Hepatocyte (in vitro differentiated cells): ENCODE measurements at regions not wholly inside any gene's neighbourhood (a gene's known extent, or its start where the extent isn't known, plus 50 kb on each side); places are given as distances from the start of the nearest gene placed in this dataset.

Experiments
- DNase-seq: peaks from one replicate; pipeline ENCODE4 v3.0.0-alpha.2; 2016; ENCODE audit warnings: low spot score
- H2AFZ ChIP-seq: fragments of 200-600 bp; sonication (generic); 2 replicates; pipeline ENCODE4 v1.6.0; 2016; ENCODE audit warnings: antibody characterized with exemption, mild to moderate bottlenecking
- H3K27ac ChIP-seq: fragments of 200-600 bp; sonication (generic); 2 replicates; pipeline ENCODE4 v1.5.1; 2016; ENCODE audit warnings: mild to moderate bottlenecking
- H3K27me3 ChIP-seq: fragments of 200-600 bp; sonication (generic); 2 replicates; pipeline ENCODE4 v1.6.1; 2016
- H3K36me3 ChIP-seq: fragments of 200-600 bp; sonication (generic); replicated peaks from 2 replicates; pipeline ENCODE4 v1.5.1; 2016; ENCODE audit warnings: low read depth; ENCODE audit not compliant: insufficient read depth
- H3K4me1 ChIP-seq: fragments of 200-600 bp; sonication (generic); 2 replicates; pipeline ENCODE4 v1.5.1; 2016; ENCODE audit warnings: mild to moderate bottlenecking, moderate library complexity; ENCODE audit not compliant: insufficient read depth
- H3K4me2 ChIP-seq: fragments of 200-600 bp; sonication (generic); 2 replicates; pipeline ENCODE4 v1.6.0; 2016
- H3K4me3 ChIP-seq: fragments of 200-600 bp; sonication (generic); 2 replicates; pipeline ENCODE4 v1.5.1; 2016; ENCODE audit warnings: mild to moderate bottlenecking
- H3K79me2 ChIP-seq: fragments of 200-600 bp; sonication (generic); 2 replicates; pipeline ENCODE4 v1.6.0; 2017; ENCODE audit warnings: mild to moderate bottlenecking
- H3K9me2 ChIP-seq: fragments of 200-600 bp; sonication (generic); replicated peaks from 2 replicates; pipeline ENCODE4 v1.6.0; 2017; ENCODE audit warnings: mild to moderate bottlenecking; ENCODE audit not compliant: insufficient read depth
- H3K9me3 ChIP-seq: fragments of 200-600 bp; sonication (generic); 2 replicates; pipeline ENCODE4 v1.5.1; 2016; ENCODE audit warnings: low read depth, mild to moderate bottlenecking
- H4K20me1 ChIP-seq: fragments of 200-600 bp; sonication (generic); 2 replicates; pipeline ENCODE4 v1.6.0; 2016; ENCODE audit warnings: mild to moderate bottlenecking; ENCODE audit not compliant: insufficient read depth, poor library complexity, severe bottlenecking
- CTCF ChIP-seq: fragments of 200-600 bp; sonication (generic); IDR thresholded peaks from 2 replicates; pipeline ENCODE4 v1.5.1; 2016; ENCODE audit warnings: antibody characterized with exemption, mild to moderate bottlenecking; ENCODE audit not compliant: poor library complexity
- EZH2 ChIP-seq: fragments of 200-600 bp; sonication (generic); IDR thresholded peaks from 2 replicates; pipeline ENCODE4 v1.6.1; 2016; ENCODE audit warnings: antibody characterized with exemption, mild to moderate bottlenecking, borderline replicate concordance
- EZH2phosphoT487 ChIP-seq: fragments of 200-600 bp; sonication (generic); IDR thresholded peaks from one replicate; pipeline ENCODE4 v1.6.1; 2018; ENCODE audit warnings: antibody characterized with exemption, mild to moderate bottlenecking, low read depth, moderate library complexity; ENCODE audit not compliant: unreplicated experiment, severe bottlenecking
- WGBS: methylation state at CpG from one replicate; pipeline ENCODE4 v1.1.6; 2016; ENCODE audit warnings: low lambda C conversion rate; ENCODE audit errors: missing lambda C conversion rate; 5-methylcytosine and 5-hydroxymethylcytosine counted together

GRCh38 chr16:80084163-80084562, 456.6 kb upstream of the DYNLRB2 start:
- Histone ChIP-seq H3K27ac (no peak overlapping the region), H3K9me2 (no peaks in the 10 kb centered on the region), H3K79me2 (no peaks in the 10 kb centered on the region), H3K36me3 (no peaks in the 10 kb centered on the region), H3K27me3 (no peaks in the 10 kb centered on the region), H3K9me3 (no peaks in the 10 kb centered on the region), H2AFZ (no peak overlapping the region), H3K4me2 (peak overlapping the region; percentile 56), H4K20me1 (no peaks in the 10 kb centered on the region), H3K4me3 (no peak overlapping the region), H3K4me1 (peaks cover 10% of the 10 kb centered on the region)
- WGBS: 88% methylated on average over 3 of the region's 3 CpGs
- no peak for DNase-seq
- TF ChIP-seq CTCF (no peak), EZH2phosphoT487 (no peak)

- TF ChIP-seq EZH2phosphoT487 (no peak), CTCF (no peak), EZH2 (no peak)
- DNase-seq: no peak
- Histone ChIP-seq H3K4me3 (no peak overlapping the region), H3K79me2 (no peaks in the 10 kb centered on the region), H3K27ac (no peak overlapping the region), H3K9me2 (no peaks in the 10 kb centered on the region), H3K36me3 (no peaks in the 10 kb centered on the region), H3K4me2 (no peak overlapping the region), H3K9me3 (no peaks in the 10 kb centered on the region), H4K20me1 (no peaks in the 10 kb centered on the region), H3K4me1 (peaks cover 15% of the 10 kb centered on the region), H2AFZ (no peak overlapping the region), H3K27me3 (no peaks in the 10 kb centered on the region)
Observed at GRCh38 chr16:80082906-80083305, 457.9 kb upstream of the DYNLRB2 start.

- Histone ChIP-seq H2AFZ (no peak overlapping the region), H3K4me1 (peaks cover 15% of the 10 kb centered on the region), H3K4me2 (no peak overlapping the region), H3K27ac (peak overlapping the region; percentile 26), H4K20me1 (no peaks in the 10 kb centered on the region), H3K79me2 (no peaks in the 10 kb centered on the region), H3K9me3 (no peaks in the 10 kb centered on the region), H3K27me3 (no peaks in the 10 kb centered on the region), H3K36me3 (no peaks in the 10 kb centered on the region), H3K9me2 (no peaks in the 10 kb centered on the region), H3K4me3 (no peak overlapping the region)
- TF ChIP-seq EZH2phosphoT487: no peak
- WGBS: 21% methylated on average over 5 of the region's 5 CpGs
- peak; percentile 58 for DNase-seq
Observed at GRCh38 chr16:80081846-80082245, 458.9 kb upstream of the DYNLRB2 start.

- H4K20me1 ChIP-seq: no peaks in the 10 kb centered on the region
- H3K4me2 ChIP-seq: no peak overlapping the region
- H3K79me2 ChIP-seq: no peaks in the 10 kb centered on the region
- H3K36me3 ChIP-seq: no peaks in the 10 kb centered on the region
- DNase-seq: peak; percentile 48
- H3K4me1 ChIP-seq: peaks cover 15% of the 10 kb centered on the region
- TF ChIP-seq EZH2phosphoT487: no peak
- no peak for TF ChIP-seq EZH2
- TF ChIP-seq CTCF: no peak
- no peaks in the 10 kb centered on the region for H3K9me2 ChIP-seq
- peak overlapping the region; percentile 50 for H3K27ac ChIP-seq
- no peak overlapping the region for H2AFZ ChIP-seq
- no peaks in the 10 kb centered on the region for H3K27me3 ChIP-seq
- no peak overlapping the region for H3K4me3 ChIP-seq
- no peaks in the 10 kb centered on the region for H3K9me3 ChIP-seq
- WGBS: 94% methylated on average over 2 of the region's 2 CpGs
Observed at GRCh38 chr16:80080287-80080851, 460.4 kb upstream of the DYNLRB2 start.
